Stimulated activated CD4-positive, alpha-beta T cell treated with anti-CD3 and anti-CD28 coated beads, Interleukin-2, amount 100 ng/mL, for 4 hours (primary cell): ENCODE measurements at regions not wholly inside any gene's neighbourhood (a gene's known extent, or its start where the extent isn't known, plus 50 kb on each side); places are given as distances from the start of the nearest gene placed in this dataset.

ENCODE experiments used
- DNase-seq: peaks from one replicate; pipeline ENCODE4 v3.0.0-alpha.2; 2020; ENCODE audit warnings: low read depth

GRCh38 chr2:221153226-221153625 is 418.9 kb downstream of the EPHA4 start:
- no peak for DNase-seq

GRCh38 chr2:221154176-221154575 is 417.9 kb downstream of the EPHA4 start:
- no peak for DNase-seq

GRCh38 chr2:221156062-221156734 is 415.9 kb downstream of the EPHA4 start:
- no peak for DNase-seq

- DNase-seq, result no peak
Observed at GRCh38 chr2:221161186-221161585, 410.9 kb downstream of the EPHA4 start.

- no peak for DNase-seq
Observed at GRCh38 chr2:221166292-221166691, 405.8 kb downstream of the EPHA4 start.

GRCh38 chr2:221167561-221167960 is 404.5 kb downstream of the EPHA4 start:
- no peak for DNase-seq

GRCh38 chr2:221169724-221170123 is 402.4 kb downstream of the EPHA4 start:
- no peak for DNase-seq

GRCh38 chr2:221170548-221170947 is 401.6 kb downstream of the EPHA4 start:
- no peak for DNase-seq

GRCh38 chr2:221176667-221177066 is 395.4 kb downstream of the EPHA4 start:
- no peak for DNase-seq

GRCh38 chr2:221178139-221178538 is 394.0 kb downstream of the EPHA4 start:
- no peak for DNase-seq

- no peak for DNase-seq
Observed at GRCh38 chr2:221186873-221187272, 385.2 kb downstream of the EPHA4 start.

GRCh38 chr2:221189431-221190067 is 382.6 kb downstream of the EPHA4 start:
- no peak for DNase-seq

GRCh38 chr2:221195829-221196228 is 376.3 kb downstream of the EPHA4 start:
- DNase-seq, result no peak

- no peak for DNase-seq
Observed at GRCh38 chr2:221197225-221197856, 374.8 kb downstream of the EPHA4 start.

- no peak for DNase-seq
Observed at GRCh38 chr2:221198309-221198708, 373.8 kb downstream of the EPHA4 start.

- no peak for DNase-seq
Observed at GRCh38 chr2:221200184-221200839, 371.8 kb downstream of the EPHA4 start.

- DNase-seq, result no peak
Observed at GRCh38 chr2:221202431-221202830, 369.7 kb downstream of the EPHA4 start.

GRCh38 chr2:221203125-221203524 is 369.0 kb downstream of the EPHA4 start:
- DNase-seq, result no peak

GRCh38 chr2:221203856-221204255 is 368.2 kb downstream of the EPHA4 start:
- no peak for DNase-seq

- DNase-seq, result no peak
Observed at GRCh38 chr2:221204699-221205098, 367.4 kb downstream of the EPHA4 start.

- no peak for DNase-seq
Observed at GRCh38 chr2:221205103-221205673, 366.9 kb downstream of the EPHA4 start.

- DNase-seq, result no peak
Observed at GRCh38 chr2:221210686-221211085, 361.4 kb downstream of the EPHA4 start.

GRCh38 chr2:221211653-221212052 is 360.5 kb downstream of the EPHA4 start:
- no peak for DNase-seq
